Middle frontal gyrus (tissue), 1 donor: ENCODE measurements at regions not wholly inside any gene's neighbourhood (a gene's known extent, or its start where the extent isn't known, plus 50 kb on each side); places are given as distances from the start of the nearest gene placed in this dataset.

Experiments used
- DNase-seq: peaks from one replicate; pipeline ENCODE4 v3.0.0-alpha.2; 2015; ENCODE audit warnings: low spot score; ENCODE audit errors: extremely low spot score

DNA sequence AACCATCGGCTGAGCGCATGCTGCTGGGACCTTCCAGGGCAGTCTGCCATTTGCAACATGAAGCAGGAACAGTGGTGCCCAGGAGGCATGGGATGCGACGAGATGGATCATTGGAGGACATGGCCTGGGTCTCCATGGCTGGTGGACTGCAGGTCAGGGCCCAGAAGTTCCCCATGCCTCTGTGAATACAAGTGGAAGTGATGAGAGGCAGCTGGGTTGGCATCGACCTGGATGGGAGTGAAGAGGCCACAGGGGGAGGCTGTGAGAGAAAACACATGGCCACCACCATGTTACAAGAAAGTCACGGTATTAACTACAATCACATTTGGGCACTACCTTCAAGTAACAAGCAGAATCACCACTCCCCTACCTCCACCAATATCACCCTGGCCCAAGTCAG lies 262.0 kb downstream of the FOXO1 start:
- DNase-seq, result no peak

- no peak for DNase-seq
These were observed 261.3 kb downstream of the FOXO1 start for GRCh38 chr13:40404967-40405716.

DNA sequence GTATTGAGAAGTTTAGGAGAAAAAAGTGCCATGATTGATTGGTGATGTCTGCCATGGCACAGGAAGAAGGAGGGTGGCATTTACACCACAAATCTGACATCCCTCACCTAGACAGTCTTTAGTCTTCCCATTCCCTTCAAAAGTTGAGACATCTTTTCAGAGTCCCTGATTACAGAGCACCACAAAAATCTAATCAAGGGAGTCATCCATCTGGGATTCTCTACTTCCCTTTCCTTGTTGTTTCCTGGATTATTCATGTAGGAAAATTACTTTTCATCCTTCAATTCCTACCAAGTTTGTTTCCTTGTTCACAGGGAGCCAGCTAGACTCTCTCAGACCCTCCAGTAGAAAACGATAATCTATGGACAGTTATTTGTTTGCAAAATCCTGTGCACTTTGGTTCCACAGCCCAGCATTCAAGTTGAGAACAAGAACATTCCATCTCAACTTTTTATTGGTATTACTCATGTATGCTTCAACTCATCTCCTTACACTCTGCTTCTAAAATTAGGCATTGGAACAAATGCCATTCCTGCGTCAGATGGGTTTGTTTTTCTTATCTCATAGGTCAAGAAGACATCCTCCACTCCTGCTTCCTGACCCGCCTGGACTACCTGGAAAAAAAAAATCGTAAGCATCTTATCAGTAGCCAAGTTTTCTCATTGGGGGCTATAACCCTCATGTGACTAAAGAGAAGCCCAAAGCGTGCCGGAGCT lies 259.9 kb downstream of the FOXO1 start:
- DNase-seq, result no peak

DNA sequence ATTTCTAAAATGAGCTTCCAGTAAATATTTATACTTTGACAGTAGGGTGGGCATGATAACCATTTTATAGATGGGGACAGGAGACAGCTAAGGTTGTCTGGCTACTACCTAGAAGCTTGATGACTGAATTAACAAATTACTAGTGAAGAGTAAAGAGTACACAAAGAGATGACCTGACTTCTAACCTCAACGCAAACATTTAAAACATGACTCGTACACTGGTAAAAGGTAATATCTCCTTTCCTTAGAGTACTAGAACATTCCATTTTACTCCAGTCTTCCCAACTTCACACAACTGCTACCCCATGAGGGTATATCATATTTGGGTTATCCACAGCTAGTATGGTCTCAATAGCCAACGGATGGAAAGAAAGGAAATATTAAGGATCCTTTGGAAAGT lies 258.9 kb downstream of the FOXO1 start:
- no peak for DNase-seq

DNA sequence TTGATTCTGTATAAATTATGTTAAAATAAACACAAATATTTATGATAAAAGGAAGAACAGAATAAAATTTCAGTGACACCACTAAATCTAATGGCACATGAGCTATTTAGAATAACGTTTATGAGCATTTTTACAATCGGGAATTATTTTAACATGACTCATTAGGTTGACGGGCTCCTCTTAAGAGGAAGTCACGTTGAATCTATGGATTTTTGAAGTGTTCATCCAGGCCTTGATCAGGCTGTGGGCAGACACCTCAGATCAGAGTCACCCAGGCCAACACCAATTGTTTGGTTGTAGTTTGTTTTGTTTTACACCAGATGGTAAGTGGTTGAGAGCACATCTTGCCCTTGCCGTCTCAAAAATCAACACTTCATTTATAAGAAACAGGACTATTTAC lies 257.8 kb downstream of the FOXO1 start:
- DNase-seq, result no peak

DNA sequence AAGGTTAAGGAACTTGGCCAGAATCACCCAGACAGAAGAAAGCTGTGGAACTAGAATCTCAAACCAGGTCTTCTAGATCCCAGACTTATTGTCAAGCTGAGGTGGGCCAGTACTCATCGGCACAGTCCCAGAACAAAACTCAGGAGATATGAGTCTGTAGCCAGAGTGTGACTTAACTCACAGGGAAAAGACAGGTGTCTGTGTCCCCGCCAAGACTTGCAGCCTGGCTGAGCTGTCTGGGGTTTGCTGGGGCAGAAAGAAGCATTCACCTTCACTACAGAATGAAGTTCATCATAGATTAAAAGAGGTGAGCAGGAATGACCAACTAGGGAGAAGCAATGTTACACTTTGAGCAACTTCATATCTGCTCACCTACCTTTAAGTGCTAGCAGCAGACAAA lies 257.2 kb downstream of the FOXO1 start:
- no peak for DNase-seq

- no peak for DNase-seq
These were observed 256.1 kb downstream of the FOXO1 start for GRCh38 chr13:40410315-40410714.

DNA sequence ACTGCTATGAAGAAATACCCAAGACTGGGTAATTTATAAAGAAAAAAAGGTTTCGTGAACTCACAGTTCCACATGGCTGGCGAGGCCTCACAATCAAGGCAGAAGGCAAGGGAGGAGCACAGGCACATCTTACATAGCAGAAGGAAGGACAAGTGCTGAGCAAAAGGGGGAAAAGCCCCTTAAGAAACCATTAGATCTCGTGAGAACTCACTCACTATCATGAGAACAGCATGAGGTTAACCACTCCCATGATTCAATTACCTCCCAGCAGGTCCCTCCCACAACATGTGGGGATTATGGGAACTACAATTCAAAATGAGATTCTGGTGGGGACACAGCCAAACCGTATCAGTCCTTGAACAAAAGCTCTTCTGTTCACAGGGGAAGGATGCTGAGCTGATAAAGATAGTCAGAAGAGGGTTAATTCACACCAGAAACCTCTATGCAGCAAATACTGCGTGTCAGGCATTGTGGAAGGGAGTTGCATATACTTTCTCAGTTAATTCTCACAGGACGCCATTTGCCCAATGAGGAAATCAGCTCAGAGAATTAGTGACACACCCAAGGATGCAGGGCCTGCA lies 246.2 kb downstream of the FOXO1 start:
- DNase-seq, result no peak

DNA sequence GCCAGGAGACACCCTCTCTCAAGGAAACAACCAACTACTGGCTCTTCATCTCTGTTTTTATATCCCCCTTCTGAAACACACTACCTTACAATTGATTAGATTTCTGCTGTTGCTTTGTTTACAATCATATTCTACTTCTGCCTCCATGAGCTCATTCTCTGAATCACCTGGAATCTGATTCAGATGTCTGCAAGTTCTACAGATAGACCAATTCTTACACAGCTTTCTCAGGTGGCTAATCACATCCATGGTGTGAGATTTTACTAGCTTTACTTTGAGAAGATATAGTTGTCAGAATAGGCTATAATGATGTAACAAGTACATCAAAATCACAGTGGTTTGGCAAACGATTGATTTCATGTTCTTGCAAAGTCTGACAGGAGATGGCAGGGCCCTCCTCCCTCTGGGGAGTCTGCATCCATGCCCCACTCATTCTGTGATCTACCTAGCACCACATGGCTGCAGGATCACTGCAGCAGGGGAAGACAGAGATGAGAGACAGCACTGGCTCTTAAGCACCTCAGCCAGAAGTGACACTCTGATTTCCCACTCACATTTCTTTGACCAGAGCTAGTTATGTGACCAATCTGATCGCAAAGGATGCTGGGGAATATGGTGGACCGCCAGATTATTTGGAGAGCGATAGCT lies 243.7 kb downstream of the FOXO1 start:
- DNase-seq, result no peak

DNA sequence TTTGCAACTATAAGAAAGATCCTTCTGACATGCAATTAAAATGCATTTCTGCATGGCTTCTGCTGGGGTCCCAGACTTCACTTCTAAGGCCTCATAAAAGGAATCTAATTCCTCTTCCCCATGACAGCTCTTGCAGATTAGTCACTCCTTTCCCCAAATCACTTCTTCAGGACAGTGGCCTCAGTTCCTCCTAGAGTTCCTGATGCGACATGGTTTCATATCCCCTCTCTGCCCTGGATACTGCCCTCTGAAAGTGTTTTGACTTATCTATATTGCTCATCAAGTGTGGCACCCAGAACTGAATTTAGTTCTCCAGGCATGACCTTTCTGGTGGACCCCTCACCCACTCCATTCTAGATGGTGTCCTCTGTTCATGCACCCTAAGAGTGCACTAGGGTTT lies 238.1 kb downstream of the FOXO1 start:
- DNase-seq, result no peak

DNA sequence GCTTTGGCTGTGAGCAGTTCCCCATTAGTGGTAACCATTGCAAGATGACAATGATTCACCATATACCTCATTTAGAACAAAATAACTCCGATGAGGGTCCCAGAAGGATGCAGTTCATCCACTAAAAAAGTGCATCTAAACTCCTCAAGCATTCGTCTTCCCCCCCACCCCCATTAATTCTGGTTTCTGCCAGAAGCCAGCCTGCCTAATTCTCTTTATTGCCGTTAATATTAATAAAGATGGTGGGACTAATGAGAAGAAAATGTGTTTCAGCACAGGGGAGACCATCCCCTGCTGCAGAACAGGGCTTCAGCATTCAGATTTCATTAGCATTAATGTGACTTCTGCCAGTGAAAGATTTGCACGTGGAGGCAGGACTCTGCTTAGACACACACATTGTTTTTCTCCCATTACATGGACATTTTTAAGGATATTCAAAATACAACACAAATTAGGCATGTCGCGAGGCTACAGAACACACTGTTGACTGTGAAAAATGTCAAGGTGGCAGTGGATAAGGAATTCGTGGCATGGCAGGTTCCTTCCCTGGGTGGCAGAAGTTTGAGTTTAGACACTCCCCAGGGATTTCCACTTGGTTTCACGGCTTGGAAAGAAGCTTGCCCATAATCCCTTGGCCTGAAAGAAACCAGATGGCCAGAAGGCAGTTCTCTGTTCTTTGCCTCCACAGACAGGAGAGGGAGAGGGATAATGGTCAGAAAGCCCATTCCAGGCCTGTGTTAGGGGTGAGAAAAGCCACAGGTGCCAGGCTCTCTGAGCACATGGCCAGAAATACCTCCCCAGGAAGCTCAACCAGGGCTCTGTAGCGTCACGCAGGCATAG lies 236.5 kb downstream of the FOXO1 start:
- no peak for DNase-seq

GRCh38 chr13:40432018-40432978 lies 234.1 kb downstream of the FOXO1 start:
- no peak for DNase-seq

DNA sequence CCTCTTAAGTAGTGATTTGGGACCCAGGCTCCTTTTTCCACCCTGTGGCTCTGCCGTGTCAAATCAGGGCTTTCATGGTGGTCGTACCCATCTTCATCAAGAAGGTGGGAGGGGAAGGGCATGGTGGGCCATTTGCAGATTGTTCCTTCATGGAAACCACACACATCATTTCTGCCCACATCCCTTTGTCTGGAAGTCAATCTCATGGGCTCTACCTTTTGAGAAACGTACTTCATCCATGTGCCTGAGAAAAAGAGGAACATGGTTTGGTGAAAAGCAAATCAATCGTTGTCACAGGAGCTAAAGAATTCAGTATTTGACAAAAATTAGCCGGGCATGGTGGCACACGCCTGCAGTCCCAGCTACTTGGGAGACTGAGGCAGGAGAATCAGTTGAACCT lies 233.4 kb downstream of the FOXO1 start:
- DNase-seq, result no peak

- no peak for DNase-seq
These were observed 232.9 kb downstream of the FOXO1 start for GRCh38 chr13:40433577-40433976.

DNA sequence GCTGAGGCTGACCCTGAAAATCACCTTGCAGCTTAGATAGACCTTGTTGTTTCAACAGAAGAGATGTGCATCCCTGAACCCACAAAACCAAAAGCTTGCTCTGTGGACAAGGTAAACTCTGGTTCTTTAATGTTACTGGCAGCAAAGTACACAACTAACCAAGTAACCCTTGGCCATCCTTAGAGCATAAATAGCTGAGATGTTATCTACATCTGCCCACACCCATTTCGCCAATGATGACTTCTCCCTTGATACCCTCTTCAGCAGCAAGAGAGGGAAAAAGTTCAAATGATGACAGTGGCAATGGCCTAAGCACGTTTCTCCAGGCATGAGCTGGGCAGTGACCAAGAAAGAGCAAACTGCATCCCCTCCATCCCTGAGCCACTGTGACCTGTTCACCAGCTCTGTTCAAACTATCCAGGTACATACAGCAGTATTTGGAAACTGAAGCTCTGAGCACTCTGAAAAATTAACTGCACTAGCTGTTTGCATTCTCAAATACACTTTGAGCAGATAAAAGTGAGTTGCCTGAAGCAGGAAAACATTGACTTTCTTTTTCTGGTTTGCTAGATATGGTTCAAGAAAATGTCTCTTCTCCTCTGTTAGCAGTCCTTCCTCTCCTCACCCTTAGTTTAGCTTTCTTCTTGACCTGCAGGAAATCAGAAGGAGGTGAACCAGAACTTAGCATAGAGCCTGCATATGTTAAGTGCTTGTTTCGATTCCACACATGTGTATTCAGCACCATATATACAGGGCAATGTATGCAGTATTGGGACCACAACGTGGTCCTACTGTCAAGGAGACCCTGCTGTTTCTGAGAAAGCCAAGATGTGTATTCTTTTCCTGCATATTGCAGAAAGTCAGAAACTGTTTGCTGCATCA lies 231.7 kb downstream of the FOXO1 start:
- DNase-seq, result no peak

GRCh38 chr13:40438022-40438680 lies 228.3 kb downstream of the FOXO1 start:
- DNase-seq, result no peak

- no peak for DNase-seq
These were observed 227.2 kb downstream of the FOXO1 start for GRCh38 chr13:40438999-40439797.

- DNase-seq, result no peak
These were observed 226.5 kb downstream of the FOXO1 start for GRCh38 chr13:40439928-40440327.
